ENCODE measurements at regions not wholly inside any gene's neighbourhood (a gene's known extent, or its start where the extent isn't known, plus 50 kb on each side); places are given as distances from the start of the nearest gene placed in this dataset.

GRCh38 chr21:16389643-16390042 is 659.9 kb downstream of the USP25 start (continued):
- no peak for TF ChIP-seq ZNF462 (CRISPR knock-in tag; IDR thresholded peaks at IDR 0.05)
- TF ChIP-seq ZNF331 (CRISPR knock-in tag; IDR thresholded peaks at IDR 0.05; ENCODE audit: low read depth), result no peak
- no peak for TF ChIP-seq CTCF (conservative IDR thresholded peaks at IDR 0.05; ENCODE audit: low read depth in 2 of 2)
- TF ChIP-seq POLR2AphosphoS5 (IDR thresholded peaks at IDR 0.05; ENCODE audit: low read depth), result no peak
- TF ChIP-seq STAT1 (IDR thresholded peaks at IDR 0.05; ENCODE audit: unreplicated experiment), result no peak

- H3K4me1 ChIP-seq (ENCODE audit: insufficient read depth), result no peaks in the 10 kb centered on the region
- no peaks in the 10 kb centered on the region for H3K27me3 ChIP-seq (ENCODE audit: insufficient read depth)
- no peak overlapping the region for H3K27ac ChIP-seq (ENCODE audit: low read depth)
- ATAC-seq, result no peak
- H3K36me3 ChIP-seq (ENCODE audit: insufficient read depth), result no peaks in the 10 kb centered on the region
- Mint-ChIP-seq H3K27me3 (ENCODE audit: insufficient read depth, low read depth, poor library complexity) (no peaks in the 10 kb centered on the region), H3K9me3 (peaks cover 12% of the 10 kb centered on the region), H3K4me1 (peaks cover 4% of the 10 kb centered on the region; the same call in 1 of the 3 replicates), H3K36me3 (ENCODE audit: low read depth) (peaks cover 5% of the 10 kb centered on the region; the same call in 1 of the 3 replicates), H3K27ac (no peak overlapping the region), H3K4me3 (no peak overlapping the region)
- no peak overlapping the region for H2AFZ ChIP-seq
- H3K9me2 ChIP-seq (ENCODE audit: insufficient read depth), result no peaks in the 10 kb centered on the region
- DNase-seq (ENCODE audit: low spot score), result no peak
- H3K4me2 ChIP-seq, result no peak overlapping the region
- no peaks in the 10 kb centered on the region for H3K79me2 ChIP-seq (replicated peaks; ENCODE audit: insufficient read depth)
- H4K20me1 ChIP-seq (replicated peaks; ENCODE audit: insufficient read depth), result no peaks in the 10 kb centered on the region
- H3F3A ChIP-seq (replicated peaks; ENCODE audit: low read depth), result no peaks in the 10 kb centered on the region
- H3K4me3 ChIP-seq, result no peak overlapping the region
- TF ChIP-seq ZNF114 (CRISPR knock-in tag; IDR thresholded peaks at IDR 0.05) (no peak), ZNF462 (CRISPR knock-in tag; IDR thresholded peaks at IDR 0.05) (no peak), ZNF331 (CRISPR knock-in tag; IDR thresholded peaks at IDR 0.05; ENCODE audit: low read depth) (no peak), STAT1 (IDR thresholded peaks at IDR 0.05; ENCODE audit: unreplicated experiment) (no peak), POLR2AphosphoS5 (IDR thresholded peaks at IDR 0.05; ENCODE audit: low read depth) (no peak), EZH2 (IDR thresholded peaks at IDR 0.05; ENCODE audit: low read depth, unreplicated experiment) (no peak)
These were observed 665.5 kb downstream of the USP25 start for GRCh38 chr21:16395285-16395684.

Measured in GM23338 (cell line).